Type B pancreatic cell (in vitro differentiated cells): ENCODE measurements at regions not wholly inside any gene's neighbourhood (a gene's known extent, or its start where the extent isn't known, plus 50 kb on each side); places are given as distances from the start of the nearest gene placed in this dataset.

Experiments used
- DNase-seq: peaks from one replicate; pipeline ENCODE4 v3.0.0; 2021; ENCODE audit warnings: mixed read lengths; ENCODE audit not compliant: unreplicated experiment; ENCODE audit errors: extremely low spot score
- H3K27ac Mint-ChIP-seq: 2 replicates; pipeline ENCODE4 v1.8.0; 2021; ENCODE audit warnings: mild to moderate bottlenecking, mixed read lengths
- H3K27me3 Mint-ChIP-seq: 2 replicates; pipeline ENCODE4 v1.8.0; 2021; ENCODE audit warnings: mixed read lengths
- H3K36me3 Mint-ChIP-seq: 2 replicates; pipeline ENCODE4 v1.8.0; 2021; ENCODE audit warnings: mixed read lengths
- H3K4me1 Mint-ChIP-seq: one replicate; pipeline ENCODE4 v1.8.0; 2021; ENCODE audit warnings: mixed read lengths; ENCODE audit not compliant: unreplicated experiment
- H3K4me3 Mint-ChIP-seq: 2 replicates; pipeline ENCODE4 v1.8.0; 2021; ENCODE audit warnings: mild to moderate bottlenecking, mixed read lengths
- H3K9me3 Mint-ChIP-seq: 2 replicates; pipeline ENCODE4 v1.8.0; 2021; ENCODE audit warnings: mixed read lengths
- TF ChIP-seq, protein P1 (sequence below): fragments of 200-600 bp; sonication (generic); conservative IDR thresholded peaks from 2 replicates; pipeline ENCODE4 v1.5.0; 2021; ENCODE audit warnings: antibody characterized with exemption, mild to moderate bottlenecking

DNA sequence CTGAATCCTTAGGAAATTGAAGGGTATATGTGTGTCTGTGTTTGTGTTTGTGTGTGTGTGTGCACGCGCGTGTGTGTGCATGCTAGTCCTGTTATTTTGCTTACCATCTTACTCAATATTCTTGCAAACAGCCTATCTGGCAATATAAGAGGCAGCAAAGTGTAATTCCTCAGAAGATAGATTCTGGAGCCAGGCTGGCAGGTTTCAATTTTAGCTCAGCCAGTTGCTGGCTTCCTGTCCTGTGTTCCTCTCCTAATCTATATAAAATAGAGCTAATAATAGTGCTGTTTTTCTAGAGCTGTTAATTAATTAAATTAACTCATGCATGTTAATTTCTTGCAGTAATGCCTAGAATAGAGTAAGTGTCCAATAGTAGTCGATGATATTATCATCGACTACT is 256.2 kb downstream of the PIK3C3 start:
- TF ChIP-seq, protein P1, sequence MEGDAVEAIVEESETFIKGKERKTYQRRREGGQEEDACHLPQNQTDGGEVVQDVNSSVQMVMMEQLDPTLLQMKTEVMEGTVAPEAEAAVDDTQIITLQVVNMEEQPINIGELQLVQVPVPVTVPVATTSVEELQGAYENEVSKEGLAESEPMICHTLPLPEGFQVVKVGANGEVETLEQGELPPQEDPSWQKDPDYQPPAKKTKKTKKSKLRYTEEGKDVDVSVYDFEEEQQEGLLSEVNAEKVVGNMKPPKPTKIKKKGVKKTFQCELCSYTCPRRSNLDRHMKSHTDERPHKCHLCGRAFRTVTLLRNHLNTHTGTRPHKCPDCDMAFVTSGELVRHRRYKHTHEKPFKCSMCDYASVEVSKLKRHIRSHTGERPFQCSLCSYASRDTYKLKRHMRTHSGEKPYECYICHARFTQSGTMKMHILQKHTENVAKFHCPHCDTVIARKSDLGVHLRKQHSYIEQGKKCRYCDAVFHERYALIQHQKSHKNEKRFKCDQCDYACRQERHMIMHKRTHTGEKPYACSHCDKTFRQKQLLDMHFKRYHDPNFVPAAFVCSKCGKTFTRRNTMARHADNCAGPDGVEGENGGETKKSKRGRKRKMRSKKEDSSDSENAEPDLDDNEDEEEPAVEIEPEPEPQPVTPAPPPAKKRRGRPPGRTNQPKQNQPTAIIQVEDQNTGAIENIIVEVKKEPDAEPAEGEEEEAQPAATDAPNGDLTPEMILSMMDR = no peak
- Mint-ChIP-seq H3K27me3 (no peaks in the 10 kb centered on the region), H3K27ac (no peak overlapping the region), H3K36me3 (no peaks in the 10 kb centered on the region), H3K4me3 (no peak overlapping the region), H3K4me1 (no peaks in the 10 kb centered on the region), H3K9me3 (no peaks in the 10 kb centered on the region)
- no peak for DNase-seq

DNA sequence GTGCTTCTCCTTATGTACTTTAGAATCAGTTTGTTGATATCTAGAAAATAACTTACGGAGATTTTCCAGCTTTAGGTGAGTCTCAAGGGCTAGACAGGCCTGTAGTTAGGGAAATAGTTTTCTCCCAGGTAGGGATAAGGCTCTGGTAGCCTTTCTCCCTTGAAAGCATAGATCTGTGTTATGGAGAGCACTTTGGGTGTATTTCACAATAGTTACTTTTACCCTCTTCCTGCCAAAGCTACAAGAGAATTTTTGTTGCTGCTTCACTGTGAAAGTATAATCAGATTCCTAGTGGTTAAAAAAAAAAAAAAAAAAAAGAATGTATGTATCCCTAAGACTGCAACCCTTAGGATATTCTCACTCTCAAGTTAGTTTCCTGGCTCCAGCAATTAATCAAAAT is 267.5 kb downstream of the PIK3C3 start:
- no peak for DNase-seq
- no peaks in the 10 kb centered on the region for H3K4me1 Mint-ChIP-seq
- no peaks in the 10 kb centered on the region for H3K36me3 Mint-ChIP-seq
- TF ChIP-seq, protein P1 = no peak
- H3K9me3 Mint-ChIP-seq = no peaks in the 10 kb centered on the region
- H3K27me3 Mint-ChIP-seq = no peaks in the 10 kb centered on the region
- no peak overlapping the region for H3K27ac Mint-ChIP-seq
- H3K4me3 Mint-ChIP-seq = no peak overlapping the region

DNA sequence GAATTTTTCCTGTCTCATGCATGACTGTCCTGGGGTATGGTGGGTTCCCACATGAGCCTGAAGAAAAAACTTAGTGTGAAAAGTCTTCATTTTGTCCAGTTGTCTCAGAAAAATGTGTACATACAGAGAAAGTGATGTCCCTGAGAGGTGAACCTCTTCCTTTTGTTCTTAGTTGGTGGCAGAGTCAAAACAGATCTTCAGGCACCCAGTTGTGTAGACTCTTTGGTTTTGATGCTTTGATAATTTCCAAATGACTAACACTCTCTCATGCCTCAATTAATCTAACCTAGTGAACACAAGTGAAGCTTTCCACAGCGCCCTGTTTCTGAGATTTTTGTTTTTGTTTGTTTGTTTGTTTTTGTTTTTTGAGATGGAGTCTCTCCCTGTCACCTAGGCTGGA is 273.5 kb downstream of the PIK3C3 start:
- H3K4me3 Mint-ChIP-seq = no peak overlapping the region
- H3K27ac Mint-ChIP-seq = no peak overlapping the region
- no peaks in the 10 kb centered on the region for H3K4me1 Mint-ChIP-seq
- no peak for DNase-seq
- H3K36me3 Mint-ChIP-seq = no peaks in the 10 kb centered on the region
- H3K27me3 Mint-ChIP-seq = no peaks in the 10 kb centered on the region
- TF ChIP-seq, protein P1 = no peak
- no peaks in the 10 kb centered on the region for H3K9me3 Mint-ChIP-seq

DNA sequence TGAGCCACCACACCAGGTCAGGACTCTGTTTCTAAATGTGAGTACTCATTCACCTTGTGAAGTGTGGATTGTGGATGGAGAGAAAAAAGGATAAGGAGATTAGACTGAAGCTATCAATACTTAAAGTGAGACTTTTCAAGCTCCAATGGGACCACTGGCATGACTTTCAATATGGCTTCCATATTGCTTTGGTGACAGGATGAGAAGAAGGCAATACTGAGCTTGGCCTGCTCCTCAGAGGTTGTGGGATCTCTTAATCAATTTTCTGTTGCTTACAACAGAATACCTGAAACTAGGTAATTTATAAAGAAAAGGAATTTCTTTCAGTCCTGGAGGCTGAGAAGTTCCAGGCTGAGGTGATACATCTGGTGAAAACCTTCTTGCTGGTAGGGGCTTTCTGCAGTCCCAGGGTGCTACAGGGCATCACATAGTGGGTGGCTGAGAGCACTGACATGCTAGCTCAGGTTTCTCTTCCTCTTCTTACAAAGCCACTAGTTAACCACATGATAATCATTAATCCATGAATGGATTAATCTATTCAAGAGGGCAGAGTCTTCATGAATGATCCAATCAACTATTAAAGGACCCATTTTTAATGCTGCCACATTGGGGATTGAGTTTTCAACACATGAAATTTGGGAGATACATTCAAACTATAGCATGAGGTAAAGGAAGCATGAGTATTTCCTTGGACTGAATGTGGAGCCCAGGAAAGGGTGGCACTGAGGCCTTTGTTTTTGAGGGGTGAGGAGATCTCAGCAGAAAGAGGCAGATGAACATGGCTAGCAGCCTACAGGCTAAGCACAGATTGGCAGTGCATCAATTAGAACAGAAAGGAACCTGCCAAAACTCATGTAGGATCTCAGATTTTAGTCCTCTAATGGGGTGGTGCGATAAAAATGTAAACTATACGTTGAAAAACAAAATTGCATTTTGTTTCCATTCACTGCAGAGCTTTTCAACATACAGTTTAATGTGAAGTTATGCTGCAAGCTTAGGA is 274.5 kb downstream of the PIK3C3 start:
- no peak for DNase-seq
- H3K4me3 Mint-ChIP-seq = no peak overlapping the region
- H3K27me3 Mint-ChIP-seq = no peaks in the 10 kb centered on the region
- no peaks in the 10 kb centered on the region for H3K9me3 Mint-ChIP-seq
- no peaks in the 10 kb centered on the region for H3K36me3 Mint-ChIP-seq
- TF ChIP-seq, protein P1 = no peak
- H3K27ac Mint-ChIP-seq = no peak overlapping the region
- H3K4me1 Mint-ChIP-seq = no peaks in the 10 kb centered on the region

DNA sequence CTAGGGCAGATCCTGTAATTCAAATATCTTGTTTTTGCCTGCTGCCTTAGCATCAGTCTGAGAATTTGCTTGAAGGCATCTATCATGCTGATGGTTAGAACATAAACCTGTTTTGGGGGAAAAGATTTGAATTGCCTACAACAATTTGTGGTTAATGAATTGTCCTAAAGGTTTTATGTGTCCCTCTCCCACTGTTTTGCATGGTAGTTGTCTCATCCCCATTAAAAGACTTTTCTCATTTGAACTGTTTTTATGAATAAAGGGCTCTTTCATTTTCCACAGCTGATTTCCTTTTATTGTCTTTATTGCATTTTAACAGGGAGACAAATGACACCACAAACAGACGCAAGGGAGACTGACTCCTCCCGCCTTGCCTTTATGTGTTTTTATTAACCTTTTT is 275.6 kb downstream of the PIK3C3 start:
- no peaks in the 10 kb centered on the region for H3K9me3 Mint-ChIP-seq
- H3K4me1 Mint-ChIP-seq = no peaks in the 10 kb centered on the region
- no peaks in the 10 kb centered on the region for H3K27me3 Mint-ChIP-seq
- no peak overlapping the region for H3K4me3 Mint-ChIP-seq
- TF ChIP-seq, protein P1 = no peak
- no peak for DNase-seq
- no peaks in the 10 kb centered on the region for H3K36me3 Mint-ChIP-seq
- no peak overlapping the region for H3K27ac Mint-ChIP-seq
